ENCODE measurements at regions not wholly inside any gene's neighbourhood (a gene's known extent, or its start where the extent isn't known, plus 50 kb on each side); places are given as distances from the start of the nearest gene placed in this dataset.

- H3K27me3 Mint-ChIP-seq (ENCODE audit: low read depth) = peaks cover 3% of the 10 kb centered on the region; the same call in 1 of the 2 replicates
These were observed 248.6 kb downstream of the AASDHPPT start for GRCh38 chr11:106326087-106326486.

More at GRCh38 chr11:106326087-106326486, 248.6 kb downstream of the AASDHPPT start:
- no peaks in the 10 kb centered on the region for H3K23me2 ChIP-seq (ENCODE audit: insufficient read length, low read depth, low read length, poor library complexity, severe bottlenecking)
- H2AK5ac ChIP-seq (ENCODE audit: insufficient read length, low read length) = no peak overlapping the region
- H2BK12ac ChIP-seq (ENCODE audit: insufficient read length, low read depth, low read length) = no peak overlapping the region
- peaks cover 3% of the 10 kb centered on the region; the same call in 1 of the 2 replicates for H3K4me1 ChIP-seq (ENCODE audit: insufficient read depth, low read length)
- no peak overlapping the region for H4K91ac ChIP-seq (ENCODE audit: insufficient read length, low read depth, low read length)
- H2BK5ac ChIP-seq (ENCODE audit: insufficient read length, low read length) = no peak overlapping the region
- H3K9ac ChIP-seq (ENCODE audit: extremely low read depth, insufficient read length, low read length) = no peak overlapping the region
- H3K18ac ChIP-seq (ENCODE audit: insufficient read length, low read depth, low read length) = no peak overlapping the region
- H3K27ac ChIP-seq (ENCODE audit: insufficient read length, low read depth, low read length) = no peak overlapping the region
- Mint-ChIP-seq H3K9me3 (peaks cover 10 to 15% of the 10 kb centered on the region in 2 experiments), H3K4me3 (no peak overlapping the region), H3K27ac (no peak overlapping the region), H3K4me1 (peaks cover 16 to 19% of the 10 kb centered on the region in 2 experiments), H3K36me3 (ENCODE audit: insufficient read depth in 1 of 3, low read depth in 3 of 3) (peaks cover 0 to 13% (median 10%) of the 10 kb centered on the region in 3 experiments; a peak in 4 of 7 replicates)
- H4K8ac ChIP-seq (replicated peaks; ENCODE audit: insufficient read length, low read depth, low read length) = no peak overlapping the region
- no peaks in the 10 kb centered on the region for H4K20me1 ChIP-seq (ENCODE audit: control insufficient read depth, insufficient read depth, insufficient read length)
- no peak overlapping the region for H2BK120ac ChIP-seq (ENCODE audit: low read depth, low read length, poor library complexity, severe bottlenecking)
- H3K9me3 ChIP-seq (ENCODE audit: control insufficient read depth, low read depth, low read length) = no peaks in the 10 kb centered on the region
- H3K14ac ChIP-seq (ENCODE audit: insufficient read depth, low read length) = no peak overlapping the region
- H3K4me2 ChIP-seq (ENCODE audit: insufficient read depth, insufficient read length, low read length) = no peak overlapping the region
- no peak overlapping the region for H3T11ph ChIP-seq (ENCODE audit: low read length)
- H2BK15ac ChIP-seq (ENCODE audit: low read depth, low read length) = no peak overlapping the region
- H3K27me3 ChIP-seq (ENCODE audit: insufficient read depth, low read length) = no peaks in the 10 kb centered on the region
- no CpG with 5 or more reads among the region's 3 CpGs for WGBS (ENCODE audit: extremely low coverage, insufficient read length, low lambda C conversion rate)
- no peak for DNase-seq
- H3K23ac ChIP-seq (ENCODE audit: insufficient read length, low read depth, low read length) = no peak overlapping the region
- H2BK20ac ChIP-seq (ENCODE audit: low read depth, low read length, poor library complexity, severe bottlenecking) = no peak overlapping the region
- H2AFZ ChIP-seq (ENCODE audit: low read length) = no peak overlapping the region
- no peak overlapping the region for H3K4ac ChIP-seq (ENCODE audit: low read depth, low read length)
- H3K79me1 ChIP-seq (ENCODE audit: insufficient read depth, low read depth, low read length, poor library complexity, severe bottlenecking) = no peaks in the 10 kb centered on the region
- H3K56ac ChIP-seq (ENCODE audit: insufficient read length, low read depth, low read length) = no peak overlapping the region
- TF ChIP-seq CTCF (conservative IDR thresholded peaks at IDR 0.05) = no peak
- H3K79me2 ChIP-seq (ENCODE audit: insufficient read depth, low read length) = no peaks in the 10 kb centered on the region
- no peak overlapping the region for H4K5ac ChIP-seq (ENCODE audit: insufficient read length, low read depth, low read length)

All from H9 (cell line).